ENCODE measurements at regions not wholly inside any gene's neighbourhood (a gene's known extent, or its start where the extent isn't known, plus 50 kb on each side); places are given as distances from the start of the nearest gene placed in this dataset.
"Not testable (repeated sequence)": the region's sequence is repeated elsewhere in the genome, so short reads cannot be mapped to it uniquely, and the experiment has no call there.

DNA sequence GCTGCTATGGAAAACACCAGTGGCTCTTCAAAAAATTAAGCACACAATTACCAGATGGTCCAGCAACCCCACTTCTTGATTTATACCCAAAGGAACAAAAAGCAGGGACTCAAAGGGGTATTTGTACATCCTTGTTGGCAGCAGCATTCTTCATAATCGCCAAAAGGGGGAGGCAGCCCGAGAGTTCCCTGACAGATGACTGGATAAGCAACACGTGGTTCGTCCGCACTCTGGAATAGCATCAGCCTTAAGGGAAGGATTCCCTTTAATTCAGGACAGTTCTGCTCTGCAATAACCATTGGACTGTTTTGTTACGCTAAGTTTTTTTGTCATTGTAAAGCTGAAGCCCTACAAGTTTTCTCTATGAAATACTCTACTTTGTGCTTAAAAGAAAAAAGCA lies 76.7 kb upstream of the TWIST2 start:
- DNase-seq = no peak

DNA sequence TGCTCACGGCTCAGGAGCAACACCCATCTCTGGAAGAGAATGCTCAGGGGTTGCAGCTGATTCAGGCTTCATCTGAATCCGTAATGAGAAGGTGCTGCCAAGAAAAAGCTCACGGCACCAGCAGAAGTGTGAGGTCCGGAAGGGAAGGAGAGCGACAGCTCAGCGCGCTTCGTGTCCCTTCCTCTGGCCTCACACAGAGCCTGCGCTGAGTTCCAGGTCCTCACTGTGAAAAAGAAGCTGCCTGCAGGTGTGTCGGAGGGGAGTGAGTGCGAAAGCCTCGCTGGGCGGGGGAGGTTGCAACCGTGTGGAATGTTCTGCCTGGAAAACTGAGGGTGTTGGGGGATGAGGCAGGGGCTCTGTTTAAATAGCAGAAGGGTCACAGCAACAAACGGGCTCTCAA lies 76.2 kb upstream of the TWIST2 start:
- DNase-seq = no peak

DNA sequence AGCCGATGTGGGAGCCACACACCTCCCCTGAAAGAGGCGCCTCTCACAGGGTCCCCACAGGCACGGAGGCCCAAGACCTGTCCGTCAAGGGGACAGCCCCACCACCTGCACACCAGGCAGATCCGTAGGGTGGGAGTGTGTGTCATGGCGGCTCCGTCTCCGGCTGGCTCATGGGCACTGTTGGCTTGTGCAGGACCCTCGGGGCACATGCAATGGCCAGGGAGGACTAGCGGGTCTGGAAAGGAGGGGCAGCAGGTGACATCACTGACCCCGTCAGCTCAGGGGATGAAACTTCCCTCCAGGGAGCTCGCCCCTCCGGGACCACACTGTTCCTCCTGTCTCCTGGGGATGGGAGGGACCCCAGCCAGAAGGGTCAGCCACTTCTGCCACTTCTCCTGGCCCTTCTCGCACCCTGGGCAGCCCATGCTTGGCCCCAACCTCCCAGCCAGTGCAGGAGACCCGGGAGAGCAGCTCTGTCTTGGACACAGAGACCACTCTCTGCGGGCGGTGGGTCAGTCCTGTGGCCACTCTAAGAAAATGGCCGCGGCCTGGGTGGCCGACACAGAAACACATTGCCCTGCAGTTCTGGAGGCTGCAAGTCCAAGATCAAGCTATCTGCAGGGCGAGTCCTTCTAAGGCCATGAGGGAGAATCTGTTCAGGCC lies 75.1 kb upstream of the TWIST2 start:
- DNase-seq = no peak

DNA sequence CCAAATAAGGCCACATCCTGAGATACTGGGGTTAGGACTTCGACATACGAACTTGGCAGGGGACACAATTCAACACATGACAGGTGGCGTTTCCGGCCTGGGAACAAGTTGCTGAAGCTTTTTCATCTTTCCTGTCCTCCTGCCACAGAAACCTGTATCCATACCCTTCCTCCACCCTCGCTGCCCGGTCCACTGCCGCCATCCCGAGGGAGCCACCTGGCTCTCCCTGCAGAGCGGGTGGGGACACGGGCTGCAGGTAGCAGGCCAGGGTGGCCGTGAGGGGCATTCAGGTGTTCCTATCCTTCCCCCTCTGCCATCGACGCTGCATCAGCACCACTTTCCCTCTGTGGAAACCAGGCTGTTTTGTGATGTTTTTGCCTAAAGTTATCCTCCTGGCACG lies 74.4 kb upstream of the TWIST2 start:
- no peak for DNase-seq

DNA sequence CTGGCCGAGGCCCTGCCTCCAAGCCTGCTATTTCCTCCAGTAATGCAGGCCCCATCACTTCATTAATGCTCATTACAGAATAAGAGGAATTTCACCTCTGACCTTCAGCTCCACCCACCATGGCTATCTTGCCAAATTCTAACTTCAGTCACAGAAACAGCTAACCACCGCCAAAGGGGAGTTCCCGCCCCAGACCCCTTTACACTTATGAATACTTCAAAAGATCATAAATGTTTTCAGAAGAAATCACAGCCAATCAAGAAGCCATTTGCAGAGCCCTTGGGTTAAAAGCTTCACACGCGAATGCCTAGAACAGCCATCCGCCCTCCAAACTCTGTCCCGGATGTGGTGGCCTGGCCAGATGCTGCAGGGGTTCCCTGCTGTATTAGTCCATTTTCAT lies 73.8 kb upstream of the TWIST2 start:
- no peak for DNase-seq

DNA sequence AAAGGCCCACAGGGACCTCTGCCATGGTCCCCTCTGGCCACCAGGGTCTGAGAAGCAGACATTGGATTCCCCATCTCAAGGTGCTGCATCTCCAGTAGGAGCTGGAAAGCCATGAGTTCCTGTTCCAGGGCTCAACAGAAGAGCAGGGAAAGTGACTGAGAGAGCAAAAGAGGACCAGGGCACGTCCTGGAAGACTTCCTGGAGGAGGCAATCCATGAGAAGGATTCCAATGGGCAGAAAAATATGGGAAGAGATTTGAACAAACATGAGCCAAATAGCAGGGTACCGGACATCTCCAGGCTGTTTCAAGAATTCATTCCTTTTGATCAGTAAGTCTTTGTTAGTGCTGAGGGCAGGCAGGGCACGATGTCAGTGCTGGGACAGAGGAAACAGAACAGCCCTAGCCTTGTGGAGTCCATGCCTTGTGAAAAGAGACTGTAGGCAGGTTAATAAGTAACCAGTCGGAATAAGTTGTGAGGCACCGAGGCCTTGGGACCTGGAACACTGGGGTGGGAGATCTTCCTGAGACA lies 72.8 kb upstream of the TWIST2 start:
- DNase-seq = no peak

DNA sequence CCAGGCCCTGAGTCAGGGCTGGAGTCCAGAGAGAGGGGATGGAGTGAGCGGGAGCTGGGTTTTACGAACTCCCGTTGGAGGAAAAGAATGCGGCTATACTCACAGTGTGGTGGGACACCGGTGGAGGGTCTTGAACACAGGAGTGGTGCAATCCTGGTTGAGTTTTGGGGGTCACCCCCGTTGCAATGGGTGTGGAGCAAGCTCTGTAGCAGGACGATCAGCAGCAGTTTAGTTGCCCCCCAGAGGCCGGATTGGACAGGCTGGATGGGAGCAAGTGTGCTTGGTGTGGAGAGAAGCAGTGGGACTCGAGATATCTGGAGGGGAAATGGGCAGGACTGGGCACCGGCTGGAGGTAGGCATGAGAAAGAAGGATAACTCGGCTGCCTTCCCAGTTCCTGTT lies 72.3 kb upstream of the TWIST2 start:
- DNase-seq = no peak

DNA sequence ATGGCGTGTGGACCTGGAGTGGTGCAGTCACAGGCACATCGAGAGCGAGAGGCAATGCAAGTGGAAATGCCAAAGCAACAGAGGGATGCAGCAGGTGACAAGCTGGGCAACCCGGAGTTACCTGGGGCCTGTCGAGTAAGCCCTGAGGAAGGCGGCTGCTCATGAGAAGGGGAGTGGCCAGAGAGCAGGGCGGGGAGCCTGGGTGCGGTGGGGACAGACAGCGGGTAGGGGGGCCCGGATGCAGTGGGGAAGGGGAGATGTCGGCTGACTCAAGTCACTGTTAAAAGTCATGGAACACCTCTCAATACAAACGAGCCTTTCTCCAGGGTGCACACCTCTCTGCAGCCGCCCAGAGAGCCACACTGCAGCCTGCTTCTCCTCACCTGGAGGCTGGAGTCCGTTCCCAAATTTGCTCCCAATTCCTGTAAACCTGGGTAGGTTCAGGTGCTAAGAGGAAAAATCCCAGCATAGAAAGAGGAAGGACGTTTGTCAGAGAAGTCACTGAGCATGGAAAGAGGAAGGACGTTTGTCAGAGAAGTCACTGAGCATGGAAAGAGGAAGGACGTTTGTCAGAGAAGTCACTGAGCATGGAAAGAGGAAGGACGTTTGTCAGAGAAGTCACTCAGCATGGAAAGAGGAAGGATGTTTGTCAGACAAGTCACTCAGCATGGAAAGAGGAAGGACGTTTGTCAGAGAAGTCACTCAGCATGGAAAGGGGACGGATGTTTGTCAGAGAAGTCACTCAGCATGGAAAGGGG lies 71.7 kb upstream of the TWIST2 start:
- DNase-seq = no peak

DNA sequence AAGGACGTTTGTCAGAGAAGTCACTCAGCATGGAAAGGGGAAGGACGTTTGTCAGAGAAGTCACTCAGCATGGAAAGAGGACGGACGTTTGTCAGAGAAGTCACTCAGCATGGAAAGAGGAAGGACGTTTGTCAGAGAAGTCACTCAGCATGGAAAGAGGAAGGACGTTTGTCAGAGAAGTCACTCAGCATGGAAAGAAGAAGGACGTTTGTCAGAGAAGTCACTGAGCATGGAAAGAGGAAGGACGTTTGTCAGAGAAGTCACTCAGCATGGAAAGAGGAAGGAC lies 71.2 kb upstream of the TWIST2 start:
- DNase-seq = not testable (repeated sequence)

DNA sequence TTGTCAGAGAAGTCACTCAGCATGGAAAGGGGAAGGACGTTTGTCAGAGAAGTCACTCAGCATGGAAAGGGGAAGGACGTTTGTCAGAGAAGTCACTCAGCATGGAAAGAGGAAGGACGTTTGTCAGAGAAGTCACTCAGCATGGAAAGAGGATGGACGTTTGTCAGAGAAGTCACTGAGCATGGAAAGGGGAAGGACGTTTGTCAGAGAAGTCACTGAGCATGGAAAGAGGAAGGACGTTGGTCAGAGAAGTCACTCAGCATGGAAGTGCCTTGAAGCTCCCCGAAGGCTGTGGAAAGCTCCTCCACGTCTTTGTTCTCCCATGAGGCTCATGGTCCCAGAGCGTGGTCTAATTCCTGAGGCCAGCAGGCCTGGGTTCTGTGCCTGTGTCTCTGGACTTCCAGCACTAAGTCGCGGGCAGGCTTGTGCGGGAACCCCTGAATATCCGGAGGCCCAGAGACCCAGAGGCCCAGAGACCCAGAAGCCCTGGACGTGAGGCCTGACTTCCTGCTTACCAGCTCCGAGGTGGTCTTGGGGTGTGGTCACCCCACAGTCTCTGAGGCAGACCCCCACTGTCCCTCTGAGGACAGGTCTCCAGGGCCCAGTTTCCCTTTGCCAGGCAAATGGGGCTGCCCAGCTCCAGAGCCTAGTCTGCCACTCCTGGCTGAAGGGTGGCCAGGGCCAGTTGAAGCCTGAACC lies 70.4 kb upstream of the TWIST2 start:
- no peak for DNase-seq

DNA sequence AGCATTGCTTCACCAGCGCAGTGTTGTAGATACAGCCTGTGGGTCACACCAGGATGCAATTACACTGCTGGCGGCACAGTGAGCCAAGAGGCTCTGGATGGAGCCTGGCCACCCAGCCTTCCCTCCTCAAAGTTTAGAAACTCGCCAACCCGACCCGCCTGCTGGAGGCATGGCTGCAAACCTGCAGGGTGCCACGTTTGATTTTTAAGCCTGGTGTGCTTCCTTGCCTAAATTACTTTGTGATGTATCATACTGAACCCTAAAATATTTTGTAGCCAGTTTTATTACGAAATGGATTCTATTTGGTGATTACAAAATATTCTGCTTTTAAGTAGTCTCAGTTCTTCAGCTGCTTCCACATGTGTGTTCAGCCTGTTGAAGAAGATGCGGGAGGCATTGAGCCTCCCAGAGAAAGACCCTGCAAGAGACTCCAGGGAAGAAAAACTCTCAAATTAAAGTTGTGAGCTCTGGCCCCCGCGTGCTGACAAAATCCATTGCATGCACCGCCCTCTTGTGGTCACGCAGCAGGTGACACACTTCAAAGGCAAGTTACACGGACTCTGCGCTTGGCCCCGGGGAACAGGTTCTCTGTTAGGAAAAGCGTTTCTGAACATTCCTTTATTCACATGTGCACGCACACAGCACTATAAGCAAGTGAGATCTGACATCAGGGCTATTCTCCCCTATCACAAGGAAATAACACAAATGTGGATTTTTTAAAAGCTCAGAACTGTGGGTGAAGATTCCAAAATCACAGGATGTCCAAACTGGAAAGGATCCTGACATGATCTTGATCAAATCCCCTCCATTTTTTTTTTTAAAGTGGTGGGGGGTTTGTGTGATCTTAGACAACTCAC lies 63.0 kb upstream of the TWIST2 start:
- peak; percentile 36 to 44 for DNase-seq

DNA sequence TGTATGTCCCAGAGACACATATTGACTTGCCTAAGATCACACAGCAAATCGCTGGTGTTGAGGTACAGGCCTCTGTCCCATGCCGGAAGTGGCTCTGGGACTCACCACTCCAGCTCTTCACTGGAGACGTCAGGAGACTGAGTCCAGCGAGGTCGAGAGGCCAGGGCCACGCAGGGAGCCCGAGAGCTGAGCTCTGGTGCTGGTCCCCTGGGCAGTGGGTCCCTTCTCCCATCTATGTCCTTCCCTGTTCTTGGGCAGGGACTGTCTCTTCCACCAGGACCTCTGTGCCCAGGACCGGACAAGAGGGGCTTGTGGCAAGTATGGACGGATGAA lies 62.4 kb upstream of the TWIST2 start:
- no peak for DNase-seq

DNA sequence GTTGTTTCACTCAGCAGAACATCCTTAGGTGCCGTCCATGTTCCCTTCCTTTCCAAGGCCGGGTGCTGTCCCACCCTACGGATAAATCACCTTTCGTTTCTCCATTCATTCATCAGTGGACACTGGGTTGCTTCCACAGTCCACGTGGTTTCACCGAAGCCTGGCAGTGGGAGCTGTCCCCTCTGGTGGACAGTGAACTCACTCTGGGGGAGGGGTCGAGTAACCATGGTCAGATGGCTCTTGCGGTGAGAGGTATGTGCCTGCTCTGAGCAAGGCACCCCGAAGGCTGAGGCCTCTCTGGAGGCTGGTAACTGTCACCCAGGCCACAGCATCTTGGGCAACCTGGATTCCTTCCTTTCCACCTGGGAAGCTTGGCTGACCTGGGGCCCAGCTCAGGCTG lies 61.5 kb upstream of the TWIST2 start:
- DNase-seq = no peak

DNA sequence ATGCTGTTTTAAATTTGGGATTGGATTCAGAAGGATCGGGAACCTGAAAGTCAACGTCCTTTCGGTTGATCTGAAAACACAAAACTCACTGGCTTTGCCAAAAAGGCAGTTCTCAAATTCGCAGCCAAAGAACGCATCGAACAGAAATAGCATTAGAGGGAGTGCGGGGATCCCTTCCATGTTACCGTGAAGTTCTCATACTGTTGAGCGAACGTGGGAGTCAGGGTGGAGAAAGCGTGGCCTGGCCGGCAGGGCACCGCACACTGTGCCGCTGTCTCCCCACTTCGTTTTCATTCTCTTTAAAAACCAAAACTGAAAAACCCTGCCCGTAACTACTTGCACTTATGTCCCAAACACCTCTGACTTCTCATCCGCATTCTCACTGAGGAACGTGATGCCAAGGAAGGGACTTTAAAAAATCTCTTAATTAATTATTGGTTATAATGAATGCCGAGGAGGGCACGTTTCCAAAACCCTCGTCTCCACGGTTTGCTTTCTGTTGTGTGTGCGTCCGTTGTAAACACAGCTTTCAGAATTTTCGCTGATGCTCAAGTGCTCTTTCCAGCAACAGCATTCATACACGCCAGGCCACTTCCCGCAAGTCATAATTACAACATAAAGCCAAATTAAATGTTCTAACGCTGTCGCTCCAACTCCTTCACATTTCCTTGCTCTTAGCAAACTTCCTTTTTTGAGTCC lies 60.9 kb upstream of the TWIST2 start:
- no peak for DNase-seq

DNA sequence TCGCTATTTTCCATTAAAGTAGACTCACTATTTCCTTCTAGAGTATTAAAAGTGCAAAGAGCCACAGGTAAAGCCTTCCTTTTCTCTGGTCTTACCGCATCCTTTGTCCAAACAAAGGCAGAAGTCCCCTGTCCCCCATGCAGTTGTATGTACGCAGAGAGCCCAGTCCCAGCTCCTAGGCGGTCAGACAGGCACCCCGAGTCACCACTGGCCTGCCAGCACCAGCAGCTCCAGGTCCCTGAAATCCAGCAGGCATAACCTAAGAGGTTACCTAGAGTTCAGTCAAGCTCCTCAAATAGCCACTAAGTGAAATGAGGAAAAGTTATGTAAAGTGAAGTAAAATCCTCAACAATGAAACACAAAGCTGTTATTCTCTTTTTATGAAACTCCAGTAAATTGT lies 60.4 kb upstream of the TWIST2 start:
- DNase-seq = no peak

DNA sequence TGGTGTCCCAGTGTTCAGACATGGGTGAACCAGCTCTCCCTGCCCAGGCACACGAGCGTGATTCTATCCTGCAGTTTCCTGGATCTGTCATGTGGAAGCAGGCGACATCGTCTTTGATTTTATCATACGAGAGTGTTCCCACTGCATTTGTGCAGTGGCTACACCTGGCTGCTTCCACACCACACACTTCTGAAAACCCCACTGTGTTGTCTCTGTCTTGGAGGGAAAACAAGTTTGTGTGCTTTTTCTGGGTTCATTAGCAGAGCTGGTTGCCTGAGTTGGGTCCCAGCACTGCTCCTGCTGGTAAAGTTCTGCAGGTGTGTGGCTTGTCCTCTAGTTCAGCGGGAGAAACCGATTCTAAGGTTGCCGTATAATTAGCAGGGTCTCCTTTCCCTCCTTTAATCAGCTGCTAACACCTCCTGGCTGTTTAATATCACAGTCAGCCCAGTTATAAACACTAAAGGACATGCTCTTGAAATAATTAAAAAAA lies 58.5 kb upstream of the TWIST2 start:
- no peak for DNase-seq

DNA sequence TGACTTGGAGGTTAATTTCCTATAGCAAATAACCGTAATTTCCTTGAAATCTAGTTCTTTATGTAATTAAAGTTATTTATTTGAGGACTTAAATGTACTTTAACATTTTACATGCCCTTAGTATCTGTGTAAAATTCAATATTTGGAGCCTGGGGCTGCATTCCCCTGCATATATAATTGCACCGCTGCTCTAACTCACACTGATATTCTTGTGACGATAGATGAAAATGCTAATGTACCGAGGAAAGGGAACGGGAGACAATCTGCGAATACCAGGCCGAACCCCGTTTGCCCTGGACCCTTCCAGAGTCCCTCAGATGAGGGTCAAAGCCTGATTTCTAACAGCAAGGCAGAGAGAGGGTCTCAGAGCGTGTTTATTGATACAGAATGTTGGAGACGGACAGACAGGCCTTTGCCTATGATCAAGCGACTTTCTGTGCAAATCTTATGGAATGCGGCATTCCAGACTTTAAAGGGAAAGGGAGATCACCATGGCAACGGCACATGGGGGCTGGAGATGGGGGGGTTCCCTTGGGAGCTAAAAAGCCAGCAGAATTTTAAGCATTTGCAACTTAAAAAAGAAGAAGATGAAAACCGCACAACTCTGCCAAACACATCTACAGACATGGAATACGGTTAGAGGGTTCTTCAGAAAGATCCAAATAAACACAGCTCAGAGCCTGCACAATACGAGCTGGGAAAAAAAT lies 57.6 kb upstream of the TWIST2 start:
- no peak for DNase-seq

DNA sequence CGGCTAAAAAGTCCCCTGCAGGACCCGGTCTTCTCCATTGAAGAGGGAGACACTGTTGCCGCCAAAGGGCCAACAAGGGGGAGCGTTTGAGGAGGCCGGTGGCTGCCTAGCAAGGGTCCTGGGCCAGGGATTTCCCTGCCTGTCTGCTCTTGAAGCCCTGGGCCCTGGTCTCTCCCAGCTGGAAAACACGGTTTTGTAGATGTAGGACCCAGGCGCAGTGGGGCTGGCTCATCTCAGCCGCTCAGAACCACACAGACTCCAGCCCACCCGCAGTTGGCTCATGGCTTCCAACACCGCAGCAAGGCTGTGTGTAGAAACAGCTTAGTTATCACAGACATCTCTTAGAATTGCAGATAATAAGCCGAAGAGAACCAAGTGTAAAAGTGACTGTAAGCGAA lies 57.1 kb upstream of the TWIST2 start:
- no peak for DNase-seq

DNA sequence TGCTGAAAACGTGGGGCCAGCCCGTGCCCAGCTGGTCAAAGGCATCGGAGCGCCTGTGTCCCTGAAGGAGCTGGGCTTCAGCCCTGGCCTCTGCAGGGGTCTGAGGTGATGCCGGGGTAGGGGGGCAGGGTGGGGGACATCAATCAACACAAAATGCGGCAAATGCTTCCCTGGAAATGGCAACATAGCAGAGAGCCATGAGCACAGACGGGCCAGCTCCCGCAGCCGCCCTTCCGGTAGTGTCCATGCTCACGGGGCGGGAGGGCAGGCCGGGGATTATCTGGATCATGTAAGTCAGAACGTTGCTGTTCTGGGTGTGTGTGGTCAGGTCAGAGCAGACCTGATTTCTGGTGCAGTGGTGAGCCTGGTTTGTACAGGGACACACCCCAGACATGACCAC lies 56.5 kb upstream of the TWIST2 start:
- no peak for DNase-seq

DNA sequence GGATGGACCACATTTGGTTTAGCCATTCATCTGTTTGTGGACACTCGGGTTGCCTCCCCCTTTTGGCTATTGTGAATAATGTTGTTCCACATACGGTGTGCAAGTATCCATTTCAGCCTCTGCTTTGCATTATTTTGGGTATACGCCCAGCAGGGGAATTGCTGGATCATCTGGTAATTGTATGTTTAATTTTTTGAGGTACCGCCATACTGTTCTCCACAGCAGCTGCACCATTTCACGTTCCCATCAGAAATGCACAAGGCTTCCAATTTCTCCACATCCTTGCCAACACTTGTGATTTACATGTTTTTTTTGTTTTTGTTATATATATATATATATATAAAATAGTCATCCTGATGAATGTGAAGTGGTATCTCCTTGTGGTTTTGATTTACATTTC lies 54.6 kb upstream of the TWIST2 start:
- DNase-seq = no peak

DNA sequence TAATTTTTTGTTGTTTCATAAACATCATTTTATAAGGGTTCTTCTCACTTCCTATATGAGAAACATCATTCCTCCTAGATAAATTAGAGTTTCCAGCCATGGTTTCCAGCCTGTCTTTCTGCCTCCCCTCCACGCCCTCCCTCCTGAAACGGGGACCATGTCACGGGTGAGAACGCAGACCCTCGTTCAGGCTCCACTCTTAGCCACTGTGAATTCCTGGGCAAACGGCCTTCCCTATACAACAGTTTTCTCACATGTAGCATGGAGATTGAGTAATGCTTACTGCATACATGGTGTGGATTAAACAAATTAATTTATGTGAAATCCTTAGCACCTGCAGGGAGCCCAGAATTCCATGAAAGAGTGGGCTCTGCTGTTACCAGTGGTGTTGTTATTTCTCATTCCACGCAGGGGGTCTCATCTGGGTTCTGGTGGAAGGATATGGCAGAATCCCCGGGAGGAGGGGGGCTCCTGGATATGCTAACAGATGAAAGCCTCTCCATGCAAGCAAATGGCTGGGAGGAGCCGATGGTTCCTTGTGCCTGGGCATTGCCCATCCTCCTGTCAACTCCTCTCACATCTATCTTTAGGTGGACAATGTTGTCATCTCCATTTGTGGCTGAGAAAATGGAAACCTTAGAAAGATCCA lies 54.0 kb upstream of the TWIST2 start:
- DNase-seq = no peak
